Right lobe of liver (tissue), 6 donors: ENCODE measurements at regions not wholly inside any gene's neighbourhood (a gene's known extent, or its start where the extent isn't known, plus 50 kb on each side); places are given as distances from the start of the nearest gene placed in this dataset.

Source experiments
- ATAC-seq, 4 donors: fragments of 200-7000 bp; cut with Tn5 transposase; one replicate each; pipeline ENCODE4 v1.9.1; 2020; ENCODE audit warnings: mild to moderate bottlenecking in 4 of 4, moderate library complexity in 4 of 4
- DNase-seq, 3 donors: peaks; one replicate each; pipeline ENCODE4 v3.0.0-alpha.2; 2020
- H3K27ac ChIP-seq, 3 donors: fragments of 200-600 bp; one replicate each; pipeline ENCODE4 v1.8.0; 2022
- H3K27me3 ChIP-seq, 2 donors: fragments of 200-600 bp; one replicate each; pipeline ENCODE4 v1.8.0; 2022
- H3K36me3 ChIP-seq, 4 donors: fragments of 200-600 bp; sonication (generic) in 1 of 4; one replicate each; pipeline versions ENCODE4 v1.5.1 to v1.8.0; 2017 to 2022; ENCODE audit warnings: control low read depth in 1 of 4
- H3K4me1 ChIP-seq, 4 donors: fragments of 200-600 bp; sonication (generic) in 1 of 4; one replicate each; pipeline versions ENCODE4 v1.5.1 to v1.8.0; 2017 to 2022; ENCODE audit warnings: control low read depth in 1 of 4
- H3K4me3 ChIP-seq, 3 donors: fragments of 200-600 bp; one replicate each; pipeline ENCODE4 v1.8.0; 2022
- H3K9me3 ChIP-seq, 4 donors: fragments of 200-600 bp; sonication (generic) in 1 of 4; one replicate each; pipeline versions ENCODE4 v1.5.1 to v1.8.0; 2017 to 2022; ENCODE audit warnings: control low read depth in 1 of 4
- POLR2A ChIP-seq: fragments of 450-650 bp; IDR thresholded peaks from one replicate; pipeline ENCODE4 v1.6.1; 2017; ENCODE audit warnings: antibody characterized with exemption, mild to moderate bottlenecking
- WGBS: methylation state at CpG from one replicate; pipeline ENCODE4 v1.1.6; 2018; ENCODE audit warnings: low coverage, low lambda C conversion rate; ENCODE audit not compliant: insufficient coverage; ENCODE audit errors: missing lambda C conversion rate; 5-methylcytosine and 5-hydroxymethylcytosine counted together
- intact Hi-C, 2 donors: fragments of 100-400 bp; cut with DNase I; formaldehyde crosslinking; loops; one replicate each; pipeline versions ENCODE4 v1.11.2 to v1.14.1; 2022
- TF ChIP-seq, protein P1 (sequence below), 4 donors: fragments of 200-600 bp in 3 of 4; fragments of 450-650 bp in 1 of 4; IDR thresholded peaks; one replicate each; pipeline versions ENCODE4 v1.5.1 to v1.8.0; 2016 to 2022; ENCODE audit warnings: antibody characterized with exemption in 4 of 4, mild to moderate bottlenecking in 2 of 4
- donor health status: DM: no; HTN: yes; CAD: no.
- donor health status: DM: no; HTN: no; CAD: no.
- donor health status: DM: no; HTN: no; CAD: no.
- donor health status: DM: no; HTN: yes; CAD: no.
- donor health status: DM: no; HTN: yes; CAD: no.

- Histone ChIP-seq H3K4me1 (no peaks in the 10 kb centered on the region), H3K27me3 (no peaks in the 10 kb centered on the region), H3K9me3 (no peaks in the 10 kb centered on the region), H3K27ac (no peak overlapping the region), H3K4me3 (no peak overlapping the region), H3K36me3 (no peaks in the 10 kb centered on the region)
- ATAC-seq (no peak), DNase-seq (no peak)
- intact Hi-C loops: no loop called here
- 56% methylated on average over 1 of the region's 1 CpG for WGBS
- TF ChIP-seq, protein P1, sequence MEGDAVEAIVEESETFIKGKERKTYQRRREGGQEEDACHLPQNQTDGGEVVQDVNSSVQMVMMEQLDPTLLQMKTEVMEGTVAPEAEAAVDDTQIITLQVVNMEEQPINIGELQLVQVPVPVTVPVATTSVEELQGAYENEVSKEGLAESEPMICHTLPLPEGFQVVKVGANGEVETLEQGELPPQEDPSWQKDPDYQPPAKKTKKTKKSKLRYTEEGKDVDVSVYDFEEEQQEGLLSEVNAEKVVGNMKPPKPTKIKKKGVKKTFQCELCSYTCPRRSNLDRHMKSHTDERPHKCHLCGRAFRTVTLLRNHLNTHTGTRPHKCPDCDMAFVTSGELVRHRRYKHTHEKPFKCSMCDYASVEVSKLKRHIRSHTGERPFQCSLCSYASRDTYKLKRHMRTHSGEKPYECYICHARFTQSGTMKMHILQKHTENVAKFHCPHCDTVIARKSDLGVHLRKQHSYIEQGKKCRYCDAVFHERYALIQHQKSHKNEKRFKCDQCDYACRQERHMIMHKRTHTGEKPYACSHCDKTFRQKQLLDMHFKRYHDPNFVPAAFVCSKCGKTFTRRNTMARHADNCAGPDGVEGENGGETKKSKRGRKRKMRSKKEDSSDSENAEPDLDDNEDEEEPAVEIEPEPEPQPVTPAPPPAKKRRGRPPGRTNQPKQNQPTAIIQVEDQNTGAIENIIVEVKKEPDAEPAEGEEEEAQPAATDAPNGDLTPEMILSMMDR (IDR thresholded peaks at IDR 0.05): no peak
- no peak for TF ChIP-seq POLR2A
Measured at GRCh38 chr13:83057119-83057518, 825.2 kb downstream of the SLITRK1 start.

DNA sequence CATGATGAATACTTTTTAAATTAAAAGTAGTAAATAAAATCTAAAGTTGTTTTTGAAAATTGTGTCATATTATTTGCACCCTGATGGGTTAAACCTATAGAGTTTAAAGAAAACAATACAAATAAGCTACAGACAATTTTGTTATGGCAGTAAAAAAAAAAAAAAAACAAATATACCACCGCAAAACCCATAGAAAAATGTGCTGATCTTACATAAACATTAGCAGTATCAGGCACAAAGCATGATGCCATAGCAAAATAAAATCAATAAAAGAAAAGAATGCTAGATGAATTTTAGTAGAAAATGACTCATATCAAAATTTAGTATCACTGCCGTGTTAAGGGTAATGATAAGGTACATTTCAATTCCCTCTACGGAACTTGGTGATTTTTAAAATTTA, 826.0 kb downstream of the SLITRK1 start:
- 70% methylated on average over 3 of the region's 3 CpGs for WGBS
- no peaks in the 10 kb centered on the region for H3K36me3 ChIP-seq
- H3K27me3 ChIP-seq: no peaks in the 10 kb centered on the region
- H3K4me3 ChIP-seq: no peak overlapping the region
- H3K4me1 ChIP-seq: no peaks in the 10 kb centered on the region
- TF ChIP-seq, protein P1 (IDR thresholded peaks at IDR 0.05): no peak
- ATAC-seq: no peak
- H3K27ac ChIP-seq: no peak overlapping the region
- no peaks in the 10 kb centered on the region for H3K9me3 ChIP-seq
- intact Hi-C loops: no loop called here
- DNase-seq: no peak

- no peaks in the 10 kb centered on the region for H3K27me3 ChIP-seq
- H3K36me3 ChIP-seq: no peaks in the 10 kb centered on the region
- no peaks in the 10 kb centered on the region for H3K9me3 ChIP-seq
- H3K4me1 ChIP-seq: no peaks in the 10 kb centered on the region
- ATAC-seq: no peak
- H3K27ac ChIP-seq: no peak overlapping the region
- 57% methylated on average over 1 of the region's 1 CpG for WGBS
- H3K4me3 ChIP-seq: no peak overlapping the region
- intact Hi-C loops: no loop called here
- no peak for TF ChIP-seq POLR2A
- TF ChIP-seq, protein P1 (IDR thresholded peaks at IDR 0.05): no peak
- no peak for DNase-seq
Measured at GRCh38 chr13:83048419-83048818, 833.9 kb downstream of the SLITRK1 start.

DNA sequence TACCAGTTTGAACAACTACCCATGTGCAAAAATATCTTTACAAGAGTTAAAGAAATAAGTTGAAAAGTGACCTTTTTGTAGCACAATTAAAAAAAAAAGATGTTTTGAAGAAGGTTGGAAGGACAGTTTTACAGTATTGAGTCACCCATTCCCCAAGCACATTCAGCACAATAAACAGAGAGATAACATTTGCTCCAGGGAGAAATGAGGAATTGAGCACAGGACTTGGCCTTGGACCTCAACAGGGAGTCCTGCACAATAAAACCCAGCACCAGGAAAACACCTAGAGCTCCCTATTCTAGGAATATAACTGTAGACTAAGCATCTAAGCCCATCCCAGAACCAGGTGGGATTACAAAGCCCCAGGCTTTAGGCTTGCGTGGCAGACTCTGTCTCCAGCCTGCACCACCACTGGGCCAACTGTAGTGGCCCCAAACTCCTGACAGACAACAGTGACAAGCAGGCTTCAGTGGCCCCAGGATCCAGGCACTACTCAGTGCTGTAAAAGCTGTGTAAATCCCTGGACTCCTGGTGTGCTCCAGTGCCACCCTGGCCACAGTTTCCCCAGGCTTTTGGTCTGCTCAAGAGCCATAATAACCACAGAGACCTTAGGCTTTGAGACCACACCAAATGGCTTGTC, 857.2 kb downstream of the SLITRK1 start:
- ATAC-seq (no peak), DNase-seq (no peak)
- Histone ChIP-seq H3K4me1 (no peaks in the 10 kb centered on the region), H3K27me3 (no peaks in the 10 kb centered on the region), H3K9me3 (peaks cover 0 to 7% (median 0%) of the 10 kb centered on the region in 4 donors), H3K27ac (no peak overlapping the region), H3K4me3 (no peak overlapping the region), H3K36me3 (no peaks in the 10 kb centered on the region)
- intact Hi-C loops: no loop called here
- WGBS: no CpG with 5 or more reads among the region's 1 CpG
- TF ChIP-seq, protein P1 (IDR thresholded peaks at IDR 0.05): no peak
- TF ChIP-seq POLR2A: no peak

DNA sequence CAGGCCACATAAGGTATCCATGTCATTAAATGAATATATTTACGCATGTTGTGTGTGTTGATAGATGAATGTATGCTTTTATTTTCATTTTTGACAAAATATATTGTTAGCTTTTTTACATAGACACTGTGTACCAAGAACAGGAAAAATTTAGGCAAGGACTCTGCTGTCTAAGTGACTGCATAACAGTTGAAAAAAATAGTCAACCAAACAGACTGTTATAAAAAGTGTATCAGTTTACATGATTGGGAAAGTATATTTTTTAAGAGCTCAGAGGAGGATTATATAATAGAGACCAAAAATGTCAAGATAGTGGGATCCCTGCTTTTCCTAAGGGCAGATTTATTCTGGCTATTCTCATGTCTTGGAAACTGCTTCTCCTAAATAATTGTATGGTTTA, 858.0 kb downstream of the SLITRK1 start:
- H3K9me3 ChIP-seq: peaks cover 0 to 7% (median 0%) of the 10 kb centered on the region in 4 donors
- intact Hi-C loops: no loop called here
- no peak for DNase-seq

More for the DNA sequence above, 858.0 kb downstream of the SLITRK1 start:
- Histone ChIP-seq H3K36me3 (no peaks in the 10 kb centered on the region), H3K4me3 (no peak overlapping the region), H3K4me1 (no peaks in the 10 kb centered on the region), H3K27ac (no peak overlapping the region), H3K27me3 (no peaks in the 10 kb centered on the region)
- TF ChIP-seq, protein P1 (IDR thresholded peaks at IDR 0.05): no peak
- TF ChIP-seq POLR2A: no peak
- 52% methylated on average over 1 of the region's 1 CpG for WGBS
- no peak for ATAC-seq
